Stomach (tissue), 4 donors: ENCODE measurements at regions not wholly inside any gene's neighbourhood (a gene's known extent, or its start where the extent isn't known, plus 50 kb on each side); places are given as distances from the start of the nearest gene placed in this dataset.

Experiments
- EP300 ChIP-seq: sonication (generic); formaldehyde crosslinking; IDR thresholded peaks from one replicate; pipeline ENCODE4 v1.6.1; 2017; ENCODE audit warnings: antibody characterized with exemption
- POLR2AphosphoS5 ChIP-seq, 3 donors: sonication (generic); formaldehyde crosslinking; IDR thresholded peaks; one replicate each; pipeline ENCODE4 v1.6.1; 2016; ENCODE audit warnings: antibody characterized with exemption in 3 of 3
- TF ChIP-seq, protein P1 (sequence below), 7 experiments: fragments of 450-650 bp in 4 of 7; fragments of 200-600 bp in 3 of 7; sonication (generic) in 3 of 7; IDR thresholded peaks; one replicate each; pipeline ENCODE4 v1.5.1; 2016 to 2019; ENCODE audit warnings: antibody characterized with exemption in 7 of 7, control low read depth in 2 of 7, mild to moderate bottlenecking in 1 of 7

DNA sequence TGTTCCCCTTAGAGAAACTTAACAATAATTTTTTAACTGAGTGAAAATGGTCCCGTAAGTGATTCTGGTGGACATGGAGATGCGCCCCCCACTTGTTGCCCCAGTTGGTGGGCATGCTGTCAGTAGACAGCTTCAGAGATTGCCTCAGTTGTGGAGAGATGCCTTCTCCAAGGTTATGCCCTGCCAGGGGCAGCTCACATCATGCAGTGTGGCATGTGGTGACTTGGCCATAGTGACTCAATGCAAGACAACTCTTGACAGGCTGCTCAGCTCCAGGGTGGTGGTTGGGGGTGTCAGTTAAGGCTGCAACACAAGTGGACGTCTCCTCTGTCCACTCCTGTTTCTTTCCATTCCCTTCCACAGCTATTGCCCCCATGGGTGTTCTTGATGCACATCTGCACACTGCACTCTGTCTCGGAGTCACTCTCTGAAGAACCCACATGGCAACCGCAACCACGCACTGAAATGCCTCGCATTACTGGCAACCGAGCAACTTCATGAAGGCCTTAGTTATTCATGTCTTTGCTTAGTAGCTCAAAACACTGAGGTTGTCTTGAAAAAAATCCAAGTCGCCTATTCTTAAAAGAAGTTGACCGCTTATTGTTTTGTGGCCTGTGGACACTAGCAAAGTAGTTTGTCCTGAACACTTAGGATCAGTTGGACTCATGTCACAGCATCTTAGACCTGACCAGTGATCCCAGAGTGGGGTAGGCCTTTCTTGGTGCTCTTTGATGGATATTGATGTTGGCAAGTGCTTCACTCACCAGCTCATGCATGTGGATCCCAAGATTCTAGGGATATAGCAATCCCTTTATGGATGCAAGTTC is 54.8 kb upstream of the USP1 start:
- TF ChIP-seq EP300: no peak
- TF ChIP-seq, protein P1, sequence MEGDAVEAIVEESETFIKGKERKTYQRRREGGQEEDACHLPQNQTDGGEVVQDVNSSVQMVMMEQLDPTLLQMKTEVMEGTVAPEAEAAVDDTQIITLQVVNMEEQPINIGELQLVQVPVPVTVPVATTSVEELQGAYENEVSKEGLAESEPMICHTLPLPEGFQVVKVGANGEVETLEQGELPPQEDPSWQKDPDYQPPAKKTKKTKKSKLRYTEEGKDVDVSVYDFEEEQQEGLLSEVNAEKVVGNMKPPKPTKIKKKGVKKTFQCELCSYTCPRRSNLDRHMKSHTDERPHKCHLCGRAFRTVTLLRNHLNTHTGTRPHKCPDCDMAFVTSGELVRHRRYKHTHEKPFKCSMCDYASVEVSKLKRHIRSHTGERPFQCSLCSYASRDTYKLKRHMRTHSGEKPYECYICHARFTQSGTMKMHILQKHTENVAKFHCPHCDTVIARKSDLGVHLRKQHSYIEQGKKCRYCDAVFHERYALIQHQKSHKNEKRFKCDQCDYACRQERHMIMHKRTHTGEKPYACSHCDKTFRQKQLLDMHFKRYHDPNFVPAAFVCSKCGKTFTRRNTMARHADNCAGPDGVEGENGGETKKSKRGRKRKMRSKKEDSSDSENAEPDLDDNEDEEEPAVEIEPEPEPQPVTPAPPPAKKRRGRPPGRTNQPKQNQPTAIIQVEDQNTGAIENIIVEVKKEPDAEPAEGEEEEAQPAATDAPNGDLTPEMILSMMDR (IDR thresholded peaks at IDR 0.05): no peak
- TF ChIP-seq POLR2AphosphoS5 (IDR thresholded peaks at IDR 0.05): no peak
